SW480 (cell line): ENCODE measurements at regions not wholly inside any gene's neighbourhood (a gene's known extent, or its start where the extent isn't known, plus 50 kb on each side); places are given as distances from the start of the nearest gene placed in this dataset.
"Not testable (repeated sequence)": the region's sequence is repeated elsewhere in the genome, so short reads cannot be mapped to it uniquely, and the experiment has no call there.

Experiments
- DNase-seq: peaks from one replicate; pipeline ENCODE4 v3.0.0-alpha.2; 2016; ENCODE audit warnings: low spot score

- DNase-seq: no peak
Observed at GRCh38 chr4:160485071-160485687, 1382.3 kb downstream of the RAPGEF2 start.

- DNase-seq: no peak
Observed at GRCh38 chr4:160492181-160492580, 1389.3 kb downstream of the RAPGEF2 start.

GRCh38 chr4:160493206-160493605 is 1390.3 kb downstream of the RAPGEF2 start:
- DNase-seq: no peak

- DNase-seq: no peak
Observed at GRCh38 chr4:160495356-160495755, 1392.5 kb downstream of the RAPGEF2 start.

- DNase-seq: no peak
Observed at GRCh38 chr4:160498211-160498610, 1395.3 kb downstream of the RAPGEF2 start.

- no peak for DNase-seq
Observed at GRCh38 chr4:160505724-160506123, 1402.8 kb downstream of the RAPGEF2 start.

GRCh38 chr4:160510928-160511327 is 1408.0 kb downstream of the RAPGEF2 start:
- DNase-seq: no peak

GRCh38 chr4:160514126-160514525 is 1411.2 kb downstream of the RAPGEF2 start:
- no peak for DNase-seq

- no peak for DNase-seq
Observed at GRCh38 chr4:160523231-160523630, 1420.4 kb downstream of the RAPGEF2 start.

GRCh38 chr4:160537681-160538080 is 1434.8 kb downstream of the RAPGEF2 start:
- DNase-seq: no peak

GRCh38 chr4:160546201-160546600 is 1443.3 kb downstream of the RAPGEF2 start:
- DNase-seq: no peak

- not testable (repeated sequence) for DNase-seq
Observed at GRCh38 chr4:160549951-160550519, 1447.2 kb downstream of the RAPGEF2 start.

- DNase-seq: no peak
Observed at GRCh38 chr4:160562661-160563060, 1459.8 kb downstream of the RAPGEF2 start.

GRCh38 chr4:160563552-160564282 is 1460.8 kb downstream of the RAPGEF2 start:
- DNase-seq: no peak

GRCh38 chr4:160567634-160568033 is 1464.8 kb downstream of the RAPGEF2 start:
- DNase-seq: no peak

GRCh38 chr4:160570271-160570670 is 1467.4 kb downstream of the RAPGEF2 start:
- DNase-seq: no peak

GRCh38 chr4:160574272-160574671 is 1471.4 kb downstream of the RAPGEF2 start:
- DNase-seq: not testable (repeated sequence)

GRCh38 chr4:160580581-160580980 is 1477.7 kb downstream of the RAPGEF2 start:
- DNase-seq: no peak

- DNase-seq: no peak
Observed at GRCh38 chr4:160592258-160592657, 1489.4 kb downstream of the RAPGEF2 start.

GRCh38 chr4:160595646-160596045 is 1492.8 kb downstream of the RAPGEF2 start:
- no peak for DNase-seq

GRCh38 chr4:160604541-160604940 is 1501.7 kb downstream of the RAPGEF2 start:
- DNase-seq: no peak

- no peak for DNase-seq
Observed at GRCh38 chr4:160611181-160611580, 1508.3 kb downstream of the RAPGEF2 start.

- DNase-seq: no peak
Observed at GRCh38 chr4:160631044-160631443, 1528.2 kb downstream of the RAPGEF2 start.
